Transverse colon (tissue), 4 donors: ENCODE measurements at regions not wholly inside any gene's neighbourhood (a gene's known extent, or its start where the extent isn't known, plus 50 kb on each side); places are given as distances from the start of the nearest gene placed in this dataset.
"Not testable (repeated sequence)": the region's sequence is repeated elsewhere in the genome, so short reads cannot be mapped to it uniquely, and the experiment has no call there.

Experiments
- DNase-seq: peaks from one replicate; pipeline ENCODE4 v3.0.0-alpha.2; 2019
- H3K27ac ChIP-seq, 4 donors: fragments of 200-600 bp; sonication (generic); 2 replicates each; pipeline ENCODE4 v1.5.1; 2016 to 2018; ENCODE audit warnings: inconsistent platforms in 4 of 4
- H3K27me3 ChIP-seq: fragments of 200-600 bp; sonication (generic); 2 replicates; pipeline ENCODE4 v1.5.1; 2017; ENCODE audit warnings: inconsistent platforms
- H3K36me3 ChIP-seq, 4 donors: fragments of 200-600 bp; sonication (generic); 2 replicates each; pipeline ENCODE4 v1.5.1; 2017 to 2019; ENCODE audit warnings: inconsistent platforms in 4 of 4
- H3K4me1 ChIP-seq, 4 donors: fragments of 200-600 bp; sonication (generic); 2 replicates each; pipeline ENCODE4 v1.5.1; 2017 to 2020; ENCODE audit warnings: inconsistent platforms in 4 of 4
- H3K4me3 ChIP-seq, 4 donors: fragments of 200-600 bp; sonication (generic); 1 replicate in 1 of 4; 2 replicates in 3 of 4; pipeline versions ENCODE4 v1.5.1 to v1.6.1; 2017 to 2019; ENCODE audit warnings: inconsistent platforms in 4 of 4
- H3K9me3 ChIP-seq, 2 donors: fragments of 200-600 bp; sonication (generic); 2 replicates each; pipeline ENCODE4 v1.5.1; 2017 to 2019; ENCODE audit warnings: inconsistent platforms in 2 of 2
- CTCF ChIP-seq, 5 experiments: fragments of 200-600 bp in 3 of 5; fragments of 450-650 bp in 2 of 5; sonication (generic) in 3 of 5; IDR thresholded peaks; 1 replicate in 2 of 5; 2 replicates in 3 of 5; pipeline ENCODE4 v1.5.1; 2016 to 2017; ENCODE audit warnings: antibody characterized with exemption in 5 of 5, inconsistent platforms in 3 of 5, mild to moderate bottlenecking in 2 of 5, moderate library complexity in 1 of 5
- EP300 ChIP-seq: sonication (generic); formaldehyde crosslinking; IDR thresholded peaks from one replicate; pipeline ENCODE4 v1.6.1; 2017; ENCODE audit warnings: antibody characterized with exemption, low read depth
- POLR2A ChIP-seq: fragments of 450-650 bp; IDR thresholded peaks from one replicate; pipeline ENCODE4 v1.6.1; 2016; ENCODE audit warnings: antibody characterized with exemption, mild to moderate bottlenecking, moderate library complexity
- POLR2AphosphoS5 ChIP-seq, 3 donors: sonication (generic); formaldehyde crosslinking; IDR thresholded peaks; one replicate each; pipeline ENCODE4 v1.6.1; 2016; ENCODE audit warnings: antibody characterized with exemption in 3 of 3
- WGBS, 2 donors: methylation state at CpG; one replicate each; pipeline ENCODE4 v1.1.5; 2018; ENCODE audit warnings: low coverage in 1 of 2; 5-methylcytosine and 5-hydroxymethylcytosine counted together
- in situ Hi-C, 4 donors: fragments of 200-750 bp; cut with MboI; loops; one replicate each; pipeline versions ENCODE4 v1.15.0 to v1.15.1; 2017; ENCODE audit warnings: low sequenced_read_pairs in 3 of 4, low pct_ligation_motif_present in 1 of 4, low pct_unique_long_range_greater_than_20kb in 1 of 4
- intact Hi-C: fragments of 100-400 bp; cut with DNase I; formaldehyde crosslinking; loops from one replicate; pipeline ENCODE4 v1.15.1; 2023; ENCODE audit warnings: low total_unique reads

DNA sequence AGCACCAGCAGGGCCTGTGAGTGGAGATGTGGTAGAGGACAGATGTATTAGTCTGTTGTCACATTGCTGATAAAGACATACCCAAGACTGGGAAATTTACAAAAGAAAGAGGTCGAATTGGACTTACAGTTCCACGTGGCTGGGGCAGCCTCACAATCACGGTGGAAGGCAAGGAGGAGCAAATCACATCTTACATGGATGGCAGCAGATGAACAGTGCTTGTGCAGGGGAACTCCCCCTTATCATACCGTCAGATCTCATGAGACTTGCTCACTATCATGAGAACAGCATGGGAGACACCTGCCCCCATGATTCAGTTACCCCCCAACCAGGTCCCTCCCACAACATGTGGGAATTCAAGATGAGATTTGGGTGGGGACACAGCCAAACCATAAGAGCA lies 361.9 kb downstream of the VRK1 start:
- TF ChIP-seq POLR2A = no peak
- TF ChIP-seq EP300 = no peak
- no peak for TF ChIP-seq POLR2AphosphoS5 (IDR thresholded peaks at IDR 0.05)
- no peak for TF ChIP-seq CTCF (IDR thresholded peaks at IDR 0.05)
- in situ Hi-C loops (no loop called here), intact Hi-C loops (no loop called here)
- DNase-seq = no peak
- H3K36me3 ChIP-seq = no peaks in the 10 kb centered on the region
- no peaks in the 10 kb centered on the region for H3K27me3 ChIP-seq
- H3K27ac ChIP-seq = no peak overlapping the region
- H3K4me1 ChIP-seq = no peaks in the 10 kb centered on the region
- H3K4me3 ChIP-seq = no peak overlapping the region
- WGBS, 2 donors = 76 to 100% methylated on average over 1 to 4 of the region's 4 CpGs
- no peaks in the 10 kb centered on the region for H3K9me3 ChIP-seq

DNA sequence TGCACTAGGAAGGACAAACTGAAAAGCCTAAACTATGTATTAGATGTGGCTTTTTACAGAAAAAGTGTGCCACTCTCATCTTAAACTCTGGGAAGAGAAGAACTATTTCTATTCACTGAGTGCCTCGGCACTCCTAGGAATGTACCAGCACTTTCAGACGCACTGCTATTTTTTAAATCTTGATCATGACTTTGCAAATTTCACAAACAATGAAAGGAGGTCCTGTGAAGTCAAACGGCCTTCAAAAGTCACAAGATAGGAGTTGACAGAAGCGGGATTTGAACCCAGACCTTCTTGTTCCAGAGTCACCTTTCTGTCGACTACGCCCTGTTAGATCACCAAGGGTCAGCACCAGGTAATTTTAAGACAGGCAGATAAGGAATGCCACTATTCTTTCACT lies 365.4 kb downstream of the VRK1 start:
- Histone ChIP-seq H3K27me3 (no peaks in the 10 kb centered on the region), H3K36me3 (no peaks in the 10 kb centered on the region), H3K27ac (no peak overlapping the region), H3K9me3 (no peaks in the 10 kb centered on the region), H3K4me1 (no peaks in the 10 kb centered on the region), H3K4me3 (no peak overlapping the region)
- intact Hi-C loops (no loop called here), in situ Hi-C loops (no loop called here)
- TF ChIP-seq EP300 (no peak), POLR2AphosphoS5 (IDR thresholded peaks at IDR 0.05) (no peak), POLR2A (no peak), CTCF (IDR thresholded peaks at IDR 0.05) (no peak)
- no peak for DNase-seq
- 76 to 78% methylated on average over 2 to 6 of the region's 6 CpGs for WGBS, 2 donors

DNA sequence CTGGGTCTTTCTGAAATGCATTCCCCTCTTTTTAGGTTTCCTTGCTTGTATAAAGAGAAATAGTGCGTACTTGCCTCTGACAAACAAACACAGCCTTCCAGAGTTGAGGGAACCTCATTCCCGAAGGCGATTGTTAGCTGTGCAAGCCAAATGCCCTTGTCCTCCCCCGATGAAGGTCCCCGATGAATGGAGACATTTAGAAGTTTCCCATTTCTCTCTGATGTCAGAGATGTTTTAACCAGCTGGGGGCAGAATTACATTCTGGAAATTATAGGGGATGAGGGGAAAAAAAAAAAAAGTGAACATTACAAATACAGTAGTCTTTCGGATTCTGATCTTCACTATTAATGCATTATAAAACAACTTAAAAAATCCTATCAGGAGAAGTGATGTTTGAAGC lies 366.8 kb downstream of the VRK1 start:
- no peaks in the 10 kb centered on the region for H3K36me3 ChIP-seq
- WGBS, 2 donors = 31 to 72% methylated on average over 1 to 6 of the region's 6 CpGs
- TF ChIP-seq POLR2A (no peak), CTCF (IDR thresholded peaks at IDR 0.05) (no peak), POLR2AphosphoS5 (IDR thresholded peaks at IDR 0.05) (no peak), EP300 (no peak)
- no peaks in the 10 kb centered on the region for H3K27me3 ChIP-seq
- intact Hi-C loops = no loop called here
- no peaks in the 10 kb centered on the region for H3K4me1 ChIP-seq
- H3K27ac ChIP-seq = no peak overlapping the region
- no peak overlapping the region for H3K4me3 ChIP-seq
- no peak for DNase-seq
- in situ Hi-C loops = no loop called here
- no peaks in the 10 kb centered on the region for H3K9me3 ChIP-seq

GRCh38 chr14:97166497-97166896 lies 369.3 kb downstream of the VRK1 start:
- no peaks in the 10 kb centered on the region for H3K9me3 ChIP-seq
- intact Hi-C loops = no loop called here
- H3K27ac ChIP-seq = no peak overlapping the region
- DNase-seq = no peak
- H3K4me1 ChIP-seq = no peaks in the 10 kb centered on the region
- in situ Hi-C loops = no loop called here
- 84 to 91% methylated on average over 6 to 7 of the region's 7 CpGs for WGBS, 2 donors
- H3K27me3 ChIP-seq = no peaks in the 10 kb centered on the region
- H3K36me3 ChIP-seq = no peaks in the 10 kb centered on the region
- TF ChIP-seq POLR2AphosphoS5 (IDR thresholded peaks at IDR 0.05) (no peak), CTCF (IDR thresholded peaks at IDR 0.05) (no peak), EP300 (no peak), POLR2A (no peak)
- no peak overlapping the region for H3K4me3 ChIP-seq

GRCh38 chr14:97167577-97167976 lies 370.4 kb downstream of the VRK1 start:
- DNase-seq, H3K27ac ChIP-seq, H3K4me1 ChIP-seq, H3K27me3 ChIP-seq, H3K4me3 ChIP-seq, H3K36me3 ChIP-seq, H3K9me3 ChIP-seq, in situ Hi-C loops, intact Hi-C loops: not testable (repeated sequence)
- WGBS, 2 donors = 94 to 97% methylated on average over 2 to 3 of the region's 3 CpGs
